SK-N-SH treated with all-trans-retinoic acid at 6 μM for 48 hours (cell line): ENCODE measurements at regions not wholly inside any gene's neighbourhood (a gene's known extent, or its start where the extent isn't known, plus 50 kb on each side); places are given as distances from the start of the nearest gene placed in this dataset.

Experiments
- ARNTL ChIP-seq: fragments of 450-650 bp; formaldehyde crosslinking; IDR thresholded peaks from 2 replicates; pipeline ENCODE4 v1.5.0; 2020; ENCODE audit warnings: low read depth, mild to moderate bottlenecking, moderate library complexity, borderline replicate concordance
- CSDC2 ChIP-seq: fragments of 250-450 bp; sonication (Bioruptor Pico); IDR thresholded peaks from 2 replicates; pipeline ENCODE4 v1.5.0; 2020; ENCODE audit warnings: mild to moderate bottlenecking, moderate library complexity
- ESRRG ChIP-seq: fragments of 250-450 bp; sonication (Bioruptor Pico); IDR thresholded peaks from 2 replicates; pipeline ENCODE4 v1.6.1; 2021; ENCODE audit warnings: mild to moderate bottlenecking
- OSR1 ChIP-seq: fragments of 250-450 bp; sonication (Bioruptor Pico); IDR thresholded peaks from 2 replicates; pipeline ENCODE4 v1.8.0; 2022; ENCODE audit warnings: moderate library complexity, mild to moderate bottlenecking, inconsistent platforms
- PPARA ChIP-seq: fragments of 250-450 bp; sonication (Bioruptor Pico); IDR thresholded peaks from 2 replicates; pipeline ENCODE4 v1.5.0; 2020; ENCODE audit warnings: mild to moderate bottlenecking, borderline replicate concordance
- SNAI2 ChIP-seq: fragments of 250-450 bp; sonication (Bioruptor Pico); IDR thresholded peaks from 2 replicates; pipeline ENCODE4 v1.5.0; 2020; ENCODE audit warnings: mild to moderate bottlenecking, moderate library complexity
- TCF4 ChIP-seq: fragments of 250-450 bp; sonication (Bioruptor Pico); IDR thresholded peaks from 2 replicates; pipeline ENCODE4 v1.8.0; 2021; ENCODE audit warnings: mild to moderate bottlenecking, moderate library complexity, borderline replicate concordance
- ZFP3 ChIP-seq: fragments of 250-450 bp; sonication (Bioruptor Pico); IDR thresholded peaks from 2 replicates; pipeline ENCODE4 v1.5.0; 2020; ENCODE audit warnings: mild to moderate bottlenecking, moderate library complexity
- ZFP30 ChIP-seq: fragments of 450-650 bp; formaldehyde crosslinking; IDR thresholded peaks from 2 replicates; pipeline ENCODE4 v1.5.0; 2022; ENCODE audit warnings: mild to moderate bottlenecking, moderate library complexity
- ZNF565 ChIP-seq: fragments of 450-650 bp; formaldehyde crosslinking; conservative IDR thresholded peaks from 2 replicates; pipeline ENCODE4 v1.5.0; 2020; ENCODE audit warnings: low read depth, mild to moderate bottlenecking, moderate library complexity
- ZNF70 ChIP-seq: fragments of 450-650 bp; formaldehyde crosslinking; IDR thresholded peaks from 2 replicates; pipeline ENCODE4 v1.5.0; 2020; ENCODE audit warnings: mild to moderate bottlenecking, moderate library complexity
- ZNF8 ChIP-seq: fragments of 450-650 bp; formaldehyde crosslinking; IDR thresholded peaks from 2 replicates; pipeline ENCODE4 v1.5.0; 2020; ENCODE audit warnings: mild to moderate bottlenecking, moderate library complexity
- TF ChIP-seq, protein P1 (sequence below): fragments of 250-450 bp; sonication (Bioruptor Pico); IDR thresholded peaks from 2 replicates; pipeline ENCODE4 v1.8.0; 2020; ENCODE audit warnings: mild to moderate bottlenecking, moderate library complexity, borderline replicate concordance
- TF ChIP-seq, protein P2 (sequence below): fragments of 250-450 bp; sonication (Bioruptor Pico); IDR thresholded peaks from 2 replicates; pipeline ENCODE4 v1.5.0; 2020; ENCODE audit warnings: mild to moderate bottlenecking, moderate library complexity

- no peak for TF ChIP-seq ZFP3 (CRISPR knock-in tag)
- no peak for TF ChIP-seq CSDC2 (CRISPR knock-in tag)
- no peak for TF ChIP-seq PPARA (CRISPR knock-in tag)
- TF ChIP-seq ARNTL: no peak
- no peak for TF ChIP-seq TCF4 (CRISPR knock-in tag)
- TF ChIP-seq ZNF565 (CRISPR knock-in tag): no peak
- no peak for TF ChIP-seq ZFP30 (CRISPR knock-in tag)
- TF ChIP-seq ESRRG (CRISPR knock-in tag): no peak
- TF ChIP-seq, protein P1, sequence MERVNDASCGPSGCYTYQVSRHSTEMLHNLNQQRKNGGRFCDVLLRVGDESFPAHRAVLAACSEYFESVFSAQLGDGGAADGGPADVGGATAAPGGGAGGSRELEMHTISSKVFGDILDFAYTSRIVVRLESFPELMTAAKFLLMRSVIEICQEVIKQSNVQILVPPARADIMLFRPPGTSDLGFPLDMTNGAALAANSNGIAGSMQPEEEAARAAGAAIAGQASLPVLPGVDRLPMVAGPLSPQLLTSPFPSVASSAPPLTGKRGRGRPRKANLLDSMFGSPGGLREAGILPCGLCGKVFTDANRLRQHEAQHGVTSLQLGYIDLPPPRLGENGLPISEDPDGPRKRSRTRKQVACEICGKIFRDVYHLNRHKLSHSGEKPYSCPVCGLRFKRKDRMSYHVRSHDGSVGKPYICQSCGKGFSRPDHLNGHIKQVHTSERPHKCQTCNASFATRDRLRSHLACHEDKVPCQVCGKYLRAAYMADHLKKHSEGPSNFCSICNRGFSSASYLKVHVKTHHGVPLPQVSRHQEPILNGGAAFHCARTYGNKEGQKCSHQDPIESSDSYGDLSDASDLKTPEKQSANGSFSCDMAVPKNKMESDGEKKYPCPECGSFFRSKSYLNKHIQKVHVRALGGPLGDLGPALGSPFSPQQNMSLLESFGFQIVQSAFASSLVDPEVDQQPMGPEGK (CRISPR knock-in tag): no peak
- no peak for TF ChIP-seq SNAI2
- TF ChIP-seq ZNF70 (CRISPR knock-in tag): no peak
- TF ChIP-seq, protein P2, sequence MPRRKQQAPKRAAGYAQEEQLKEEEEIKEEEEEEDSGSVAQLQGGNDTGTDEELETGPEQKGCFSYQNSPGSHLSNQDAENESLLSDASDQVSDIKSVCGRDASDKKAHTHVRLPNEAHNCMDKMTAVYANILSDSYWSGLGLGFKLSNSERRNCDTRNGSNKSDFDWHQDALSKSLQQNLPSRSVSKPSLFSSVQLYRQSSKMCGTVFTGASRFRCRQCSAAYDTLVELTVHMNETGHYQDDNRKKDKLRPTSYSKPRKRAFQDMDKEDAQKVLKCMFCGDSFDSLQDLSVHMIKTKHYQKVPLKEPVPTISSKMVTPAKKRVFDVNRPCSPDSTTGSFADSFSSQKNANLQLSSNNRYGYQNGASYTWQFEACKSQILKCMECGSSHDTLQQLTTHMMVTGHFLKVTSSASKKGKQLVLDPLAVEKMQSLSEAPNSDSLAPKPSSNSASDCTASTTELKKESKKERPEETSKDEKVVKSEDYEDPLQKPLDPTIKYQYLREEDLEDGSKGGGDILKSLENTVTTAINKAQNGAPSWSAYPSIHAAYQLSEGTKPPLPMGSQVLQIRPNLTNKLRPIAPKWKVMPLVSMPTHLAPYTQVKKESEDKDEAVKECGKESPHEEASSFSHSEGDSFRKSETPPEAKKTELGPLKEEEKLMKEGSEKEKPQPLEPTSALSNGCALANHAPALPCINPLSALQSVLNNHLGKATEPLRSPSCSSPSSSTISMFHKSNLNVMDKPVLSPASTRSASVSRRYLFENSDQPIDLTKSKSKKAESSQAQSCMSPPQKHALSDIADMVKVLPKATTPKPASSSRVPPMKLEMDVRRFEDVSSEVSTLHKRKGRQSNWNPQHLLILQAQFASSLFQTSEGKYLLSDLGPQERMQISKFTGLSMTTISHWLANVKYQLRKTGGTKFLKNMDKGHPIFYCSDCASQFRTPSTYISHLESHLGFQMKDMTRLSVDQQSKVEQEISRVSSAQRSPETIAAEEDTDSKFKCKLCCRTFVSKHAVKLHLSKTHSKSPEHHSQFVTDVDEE (CRISPR knock-in tag): no peak
- TF ChIP-seq ZNF8 (CRISPR knock-in tag): no peak
- no peak for TF ChIP-seq OSR1 (CRISPR knock-in tag)
Observed at GRCh38 chr12:24227551-24227950, 278.1 kb upstream of the SOX5 start.
